ENCODE measurements at regions not wholly inside any gene's neighbourhood (a gene's known extent, or its start where the extent isn't known, plus 50 kb on each side); places are given as distances from the start of the nearest gene placed in this dataset.
"Not testable (repeated sequence)": the region's sequence is repeated elsewhere in the genome, so short reads cannot be mapped to it uniquely, and the experiment has no call there.

- no peak for DNase-seq
Observed at GRCh38 chr2:180596453-180596852, 384.0 kb upstream of the UBE2E3 start.

GRCh38 chr2:180591947-180592346 is 388.5 kb upstream of the UBE2E3 start:
- no peak for DNase-seq

- not testable (repeated sequence) for DNase-seq
Observed at GRCh38 chr2:180591093-180591781, 389.2 kb upstream of the UBE2E3 start.

- no peak for DNase-seq
Observed at GRCh38 chr2:180583441-180584140, 396.8 kb upstream of the UBE2E3 start.

GRCh38 chr2:180579388-180579787 is 401.0 kb upstream of the UBE2E3 start:
- no peak for DNase-seq

GRCh38 chr2:180578441-180578840 is 402.0 kb upstream of the UBE2E3 start:
- no peak for DNase-seq

- DNase-seq: peak in 1 of 2 experiments; percentile 21
Observed at GRCh38 chr2:180577567-180577966, 402.8 kb upstream of the UBE2E3 start.

- no peak for DNase-seq
Observed at GRCh38 chr2:180573951-180574350, 406.5 kb upstream of the UBE2E3 start.

- DNase-seq: no peak
Observed at GRCh38 chr2:180572346-180572745, 408.1 kb upstream of the UBE2E3 start.

- no peak for DNase-seq
Observed at GRCh38 chr2:180571559-180571958, 408.8 kb upstream of the UBE2E3 start.

GRCh38 chr2:180570864-180571263 is 409.5 kb upstream of the UBE2E3 start:
- DNase-seq: no peak

GRCh38 chr2:180564051-180564450 is 416.4 kb upstream of the UBE2E3 start:
- DNase-seq: no peak

GRCh38 chr2:180562378-180562777 is 418.0 kb upstream of the UBE2E3 start:
- no peak for DNase-seq

GRCh38 chr2:180559771-180560170 is 420.6 kb upstream of the UBE2E3 start:
- no peak for DNase-seq

- no peak for DNase-seq
Observed at GRCh38 chr2:180559038-180559437, 421.4 kb upstream of the UBE2E3 start.

GRCh38 chr2:180555391-180555965 is 424.9 kb upstream of the UBE2E3 start:
- DNase-seq: no peak

- DNase-seq: no peak
Observed at GRCh38 chr2:180554330-180554729, 426.1 kb upstream of the UBE2E3 start.

- no peak for DNase-seq
Observed at GRCh38 chr2:180553094-180553715, 427.2 kb upstream of the UBE2E3 start.

- DNase-seq: peak in 1 of 2 experiments; percentile 28
Observed at GRCh38 chr2:180542511-180542910, 437.9 kb upstream of the UBE2E3 start.

- DNase-seq: no peak
Observed at GRCh38 chr2:180540761-180541160, 439.6 kb upstream of the UBE2E3 start.

- DNase-seq: no peak
Observed at GRCh38 chr2:180539541-180539940, 440.9 kb upstream of the UBE2E3 start.

GRCh38 chr2:180535289-180535688 is 445.1 kb upstream of the UBE2E3 start:
- no peak for DNase-seq

GRCh38 chr2:180531787-180532186 is 448.6 kb upstream of the UBE2E3 start:
- not testable (repeated sequence) for DNase-seq

GRCh38 chr2:180524499-180524898 is 455.9 kb upstream of the UBE2E3 start:
- no peak for DNase-seq

Data from NCI-H1930 (cell line).